ENCODE measurements at regions not wholly inside any gene's neighbourhood (a gene's known extent, or its start where the extent isn't known, plus 50 kb on each side); places are given as distances from the start of the nearest gene placed in this dataset.

GRCh38 chr12:3964439-3964838 lies 91.2 kb upstream of the PARP11 start:
- POLR2A ChIA-PET: no interaction called here
- Histone ChIP-seq H3K9ac (ENCODE audit: insufficient read depth, low read depth, low read length) (no peak overlapping the region), H3K27ac (ENCODE audit: extremely low read length, insufficient read depth, low read length) (no peak overlapping the region), H3K36me3 (replicated peaks in 1 of 2; ENCODE audit: control insufficient read depth in 1 of 2, insufficient read depth in 2 of 2, low read length in 2 of 2) (no peaks in the 10 kb centered on the region), H2AFZ (ENCODE audit: low read length) (no peak overlapping the region), H3K4me1 (ENCODE audit: insufficient read depth, low read length) (peaks cover 42% of the 10 kb centered on the region), H4K20me1 (ENCODE audit: insufficient read depth, low read length) (no peaks in the 10 kb centered on the region), H3K79me2 (ENCODE audit: insufficient read depth, low read length) (no peaks in the 10 kb centered on the region), H3K4me3 (replicated peaks in 1 of 3; ENCODE audit: insufficient read depth in 1 of 3, low read depth in 2 of 3, low read length in 3 of 3) (no peak overlapping the region), H3K27me3 (ENCODE audit: control insufficient read depth in 1 of 2, insufficient read depth in 2 of 2, low read length in 2 of 2) (no peaks in the 10 kb centered on the region), H3K4me2 (ENCODE audit: low read depth, low read length) (no peak overlapping the region), H3K9me3 (ENCODE audit: low read length) (no peaks in the 10 kb centered on the region)
- peak; percentile 18 for DNase-seq (ENCODE audit: low spot score)
- CTCF ChIA-PET (ENCODE audit: low intra/inter-chr PET ratio, low total read pairs): interaction anchor here (1.3 kb wide), 1 partner anchor 312 kb away, joined by 4 read pairs; no protein-coding TSS in a partner anchor
- 12% methylated on average over 5 of the region's 9 CpGs for WGBS (ENCODE audit: low lambda C conversion rate)
- intact Hi-C loops (cut with micrococcal nuclease; ENCODE audit: unreplicated experiment): loop anchor here (5.0 kb wide), 2 partner anchors 33 to 77 kb away; no protein-coding TSS in a partner anchor
- ATAC-seq: peak; percentile 63
- in situ Hi-C loops (cut with HindIII; ENCODE audit: extremely low pct_ligation_motif_present, low pct_unique_long_range_greater_than_20kb): loop anchor here (5.0 kb wide), 1 partner anchor 313 kb away; no protein-coding TSS in a partner anchor
- peak; percentile 15 for FAIRE-seq
- TF ChIP-seq ZNF749 (CRISPR knock-in tag; IDR thresholded peaks at IDR 0.05; ENCODE audit: borderline replicate concordance) (no peak), MAFK (conservative IDR thresholded peaks at IDR 0.05 in 1 of 2, IDR thresholded peaks at IDR 0.05 in 1 of 2; ENCODE audit: low read length in 2 of 2) (no peak), ZNF879 (CRISPR knock-in tag; IDR thresholded peaks at IDR 0.05) (no peak), ZNF691 (CRISPR knock-in tag; IDR thresholded peaks at IDR 0.05; ENCODE audit: borderline replicate concordance, low read depth) (no peak), NFRKB (IDR thresholded peaks at IDR 0.05) (no peak), ZNF496 (CRISPR knock-in tag; IDR thresholded peaks at IDR 0.05; ENCODE audit: insufficient replicate concordance) (no peak), ZNF781 (CRISPR knock-in tag; IDR thresholded peaks at IDR 0.05; ENCODE audit: borderline replicate concordance, not compliant biosample characterization) (no peak), PAF1 (CRISPR knock-in tag; IDR thresholded peaks at IDR 0.05) (no peak), SMC3 (IDR thresholded peaks at IDR 0.05; ENCODE audit: low read length) (peak; percentile 59; the same call in 1 of the 2 replicates), ZNF235 (CRISPR knock-in tag; IDR thresholded peaks at IDR 0.05; ENCODE audit: borderline replicate concordance) (no peak), GPN1 (CRISPR knock-in tag; IDR thresholded peaks at IDR 0.05; ENCODE audit: borderline replicate concordance) (no peak), ATM (IDR thresholded peaks at IDR 0.05; ENCODE audit: borderline replicate concordance) (no peak), FOXA1 (IDR thresholded peaks at IDR 0.05) (no peak), FOXA1 (CRISPR knock-in tag; IDR thresholded peaks at IDR 0.05) (peak; percentile 39; the same call in 1 of the 2 replicates), TMF1 (CRISPR knock-in tag; IDR thresholded peaks at IDR 0.05; ENCODE audit: low read depth) (no peak), STAG1 (CRISPR knock-in tag; IDR thresholded peaks at IDR 0.05) (peak; percentile 83), ARNT2 (CRISPR knock-in tag; IDR thresholded peaks at IDR 0.05; ENCODE audit: low read depth) (no peak), RAD21 (CRISPR knock-in tag; IDR thresholded peaks at IDR 0.05) (peak; percentile 65), KLF9 (CRISPR knock-in tag; IDR thresholded peaks at IDR 0.05; ENCODE audit: low read depth) (no peak), SPEN (CRISPR knock-in tag; IDR thresholded peaks at IDR 0.05; ENCODE audit: low read depth) (no peak), ZNF263 (CRISPR knock-in tag; IDR thresholded peaks at IDR 0.05) (no peak), CREB1 (IDR thresholded peaks at IDR 0.05) (no peak), CREB1 (CRISPR knock-in tag; IDR thresholded peaks at IDR 0.05) (no peak)
- TF ChIP-seq, protein P1, sequence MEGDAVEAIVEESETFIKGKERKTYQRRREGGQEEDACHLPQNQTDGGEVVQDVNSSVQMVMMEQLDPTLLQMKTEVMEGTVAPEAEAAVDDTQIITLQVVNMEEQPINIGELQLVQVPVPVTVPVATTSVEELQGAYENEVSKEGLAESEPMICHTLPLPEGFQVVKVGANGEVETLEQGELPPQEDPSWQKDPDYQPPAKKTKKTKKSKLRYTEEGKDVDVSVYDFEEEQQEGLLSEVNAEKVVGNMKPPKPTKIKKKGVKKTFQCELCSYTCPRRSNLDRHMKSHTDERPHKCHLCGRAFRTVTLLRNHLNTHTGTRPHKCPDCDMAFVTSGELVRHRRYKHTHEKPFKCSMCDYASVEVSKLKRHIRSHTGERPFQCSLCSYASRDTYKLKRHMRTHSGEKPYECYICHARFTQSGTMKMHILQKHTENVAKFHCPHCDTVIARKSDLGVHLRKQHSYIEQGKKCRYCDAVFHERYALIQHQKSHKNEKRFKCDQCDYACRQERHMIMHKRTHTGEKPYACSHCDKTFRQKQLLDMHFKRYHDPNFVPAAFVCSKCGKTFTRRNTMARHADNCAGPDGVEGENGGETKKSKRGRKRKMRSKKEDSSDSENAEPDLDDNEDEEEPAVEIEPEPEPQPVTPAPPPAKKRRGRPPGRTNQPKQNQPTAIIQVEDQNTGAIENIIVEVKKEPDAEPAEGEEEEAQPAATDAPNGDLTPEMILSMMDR (CRISPR knock-in tag; IDR thresholded peaks at IDR 0.05): peak; percentile 74
- TF ChIP-seq, protein P2, sequence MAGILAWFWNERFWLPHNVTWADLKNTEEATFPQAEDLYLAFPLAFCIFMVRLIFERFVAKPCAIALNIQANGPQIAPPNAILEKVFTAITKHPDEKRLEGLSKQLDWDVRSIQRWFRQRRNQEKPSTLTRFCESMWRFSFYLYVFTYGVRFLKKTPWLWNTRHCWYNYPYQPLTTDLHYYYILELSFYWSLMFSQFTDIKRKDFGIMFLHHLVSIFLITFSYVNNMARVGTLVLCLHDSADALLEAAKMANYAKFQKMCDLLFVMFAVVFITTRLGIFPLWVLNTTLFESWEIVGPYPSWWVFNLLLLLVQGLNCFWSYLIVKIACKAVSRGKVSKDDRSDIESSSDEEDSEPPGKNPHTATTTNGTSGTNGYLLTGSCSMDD (CRISPR knock-in tag; IDR thresholded peaks at IDR 0.05): no peak
- BruUV-seq (replicated peaks): no TSS peak
